ENCODE measurements at regions not wholly inside any gene's neighbourhood (a gene's known extent, or its start where the extent isn't known, plus 50 kb on each side); places are given as distances from the start of the nearest gene placed in this dataset.

GRCh38 chr15:46735115-46735514, 982.2 kb upstream of the SEMA6D start:
- H3K4me3 ChIP-seq (ENCODE audit: low read depth, low read length), result no peak overlapping the region
- TF ChIP-seq, protein P1, sequence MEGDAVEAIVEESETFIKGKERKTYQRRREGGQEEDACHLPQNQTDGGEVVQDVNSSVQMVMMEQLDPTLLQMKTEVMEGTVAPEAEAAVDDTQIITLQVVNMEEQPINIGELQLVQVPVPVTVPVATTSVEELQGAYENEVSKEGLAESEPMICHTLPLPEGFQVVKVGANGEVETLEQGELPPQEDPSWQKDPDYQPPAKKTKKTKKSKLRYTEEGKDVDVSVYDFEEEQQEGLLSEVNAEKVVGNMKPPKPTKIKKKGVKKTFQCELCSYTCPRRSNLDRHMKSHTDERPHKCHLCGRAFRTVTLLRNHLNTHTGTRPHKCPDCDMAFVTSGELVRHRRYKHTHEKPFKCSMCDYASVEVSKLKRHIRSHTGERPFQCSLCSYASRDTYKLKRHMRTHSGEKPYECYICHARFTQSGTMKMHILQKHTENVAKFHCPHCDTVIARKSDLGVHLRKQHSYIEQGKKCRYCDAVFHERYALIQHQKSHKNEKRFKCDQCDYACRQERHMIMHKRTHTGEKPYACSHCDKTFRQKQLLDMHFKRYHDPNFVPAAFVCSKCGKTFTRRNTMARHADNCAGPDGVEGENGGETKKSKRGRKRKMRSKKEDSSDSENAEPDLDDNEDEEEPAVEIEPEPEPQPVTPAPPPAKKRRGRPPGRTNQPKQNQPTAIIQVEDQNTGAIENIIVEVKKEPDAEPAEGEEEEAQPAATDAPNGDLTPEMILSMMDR (IDR thresholded peaks at IDR 0.05; ENCODE audit: low read depth, low read length), result no peak

- TF ChIP-seq, protein P1 (IDR thresholded peaks at IDR 0.05; ENCODE audit: low read depth, low read length), result no peak
- no peak overlapping the region for H3K4me3 ChIP-seq (ENCODE audit: low read depth, low read length)
Observed at GRCh38 chr15:46751303-46751702, 966.0 kb upstream of the SEMA6D start.

GRCh38 chr15:46753946-46754345, 963.4 kb upstream of the SEMA6D start:
- TF ChIP-seq, protein P1 (IDR thresholded peaks at IDR 0.05; ENCODE audit: low read depth, low read length), result no peak
- no peak overlapping the region for H3K4me3 ChIP-seq (ENCODE audit: low read depth, low read length)

- no peak overlapping the region for H3K4me3 ChIP-seq (ENCODE audit: low read depth, low read length)
- TF ChIP-seq, protein P1 (IDR thresholded peaks at IDR 0.05; ENCODE audit: low read depth, low read length), result no peak
Observed at GRCh38 chr15:46763091-46763490, 954.2 kb upstream of the SEMA6D start.

DNA sequence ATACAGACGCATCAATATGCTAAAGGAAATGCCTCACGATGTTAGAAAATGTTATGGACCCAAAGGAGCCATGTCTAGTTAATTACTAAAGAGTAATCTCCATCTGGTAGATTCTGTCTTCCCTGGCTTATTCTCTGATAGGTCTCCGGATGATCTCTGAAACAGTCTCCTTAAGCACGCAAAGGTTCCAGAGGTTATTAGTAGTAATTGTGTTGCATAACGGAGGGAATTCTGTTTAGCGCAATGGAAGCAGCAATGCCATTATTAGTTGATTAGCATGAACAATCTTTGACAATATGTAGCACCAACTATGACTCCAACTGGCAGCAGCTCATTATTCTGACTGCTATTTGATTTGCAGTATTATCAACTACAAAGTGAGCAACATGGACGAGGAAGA, 952.5 kb upstream of the SEMA6D start:
- H3K4me3 ChIP-seq (ENCODE audit: low read depth, low read length), result no peak overlapping the region
- TF ChIP-seq, protein P1 (IDR thresholded peaks at IDR 0.05; ENCODE audit: low read depth, low read length), result no peak

DNA sequence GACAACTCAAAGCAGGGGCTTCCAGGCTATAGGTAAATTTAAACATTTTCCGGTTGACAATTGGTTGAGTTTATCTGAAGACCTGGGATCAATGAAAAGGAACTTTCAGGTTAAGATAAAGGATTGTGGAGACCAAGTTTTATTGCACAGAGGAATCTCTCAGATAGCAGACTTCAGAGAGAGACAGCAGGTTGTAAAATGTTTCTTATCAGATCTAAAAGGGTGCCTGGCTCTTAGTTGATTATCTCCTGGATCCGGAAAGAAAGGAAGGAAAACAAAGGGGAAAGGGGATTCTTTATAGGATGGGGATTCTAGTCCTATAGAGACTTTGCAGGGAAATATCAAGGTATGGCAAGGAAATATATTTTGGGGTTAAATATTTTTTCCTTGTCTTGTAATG, 951.3 kb upstream of the SEMA6D start:
- no peak overlapping the region for H3K4me3 ChIP-seq (ENCODE audit: low read depth, low read length)
- TF ChIP-seq, protein P1 (IDR thresholded peaks at IDR 0.05; ENCODE audit: low read depth, low read length), result no peak

DNA sequence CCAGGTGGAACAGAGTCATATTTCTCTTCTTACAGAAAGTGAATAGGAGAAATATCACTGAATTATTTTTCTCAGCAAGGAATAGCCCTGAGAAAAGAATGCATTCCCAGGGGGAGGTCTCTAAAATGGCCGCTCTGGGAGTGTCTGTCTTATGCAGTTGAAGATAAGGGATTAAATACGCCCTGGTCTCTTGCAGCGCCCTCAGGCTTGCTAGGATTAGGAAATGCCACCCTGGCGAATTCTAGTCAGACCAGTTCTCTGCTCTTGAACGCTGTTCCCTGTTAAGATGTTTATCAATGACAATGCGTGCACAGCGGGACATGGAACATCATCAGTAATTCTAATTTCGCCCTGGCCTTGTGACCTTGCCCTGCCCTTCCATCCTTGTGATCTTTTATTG, 949.0 kb upstream of the SEMA6D start:
- TF ChIP-seq, protein P1 (IDR thresholded peaks at IDR 0.05; ENCODE audit: low read depth, low read length), result no peak
- H3K4me3 ChIP-seq (ENCODE audit: low read depth, low read length), result no peak overlapping the region

Data from WI38 (cell line).